ENCODE measurements at regions not wholly inside any gene's neighbourhood (a gene's known extent, or its start where the extent isn't known, plus 50 kb on each side); places are given as distances from the start of the nearest gene placed in this dataset.

DNA sequence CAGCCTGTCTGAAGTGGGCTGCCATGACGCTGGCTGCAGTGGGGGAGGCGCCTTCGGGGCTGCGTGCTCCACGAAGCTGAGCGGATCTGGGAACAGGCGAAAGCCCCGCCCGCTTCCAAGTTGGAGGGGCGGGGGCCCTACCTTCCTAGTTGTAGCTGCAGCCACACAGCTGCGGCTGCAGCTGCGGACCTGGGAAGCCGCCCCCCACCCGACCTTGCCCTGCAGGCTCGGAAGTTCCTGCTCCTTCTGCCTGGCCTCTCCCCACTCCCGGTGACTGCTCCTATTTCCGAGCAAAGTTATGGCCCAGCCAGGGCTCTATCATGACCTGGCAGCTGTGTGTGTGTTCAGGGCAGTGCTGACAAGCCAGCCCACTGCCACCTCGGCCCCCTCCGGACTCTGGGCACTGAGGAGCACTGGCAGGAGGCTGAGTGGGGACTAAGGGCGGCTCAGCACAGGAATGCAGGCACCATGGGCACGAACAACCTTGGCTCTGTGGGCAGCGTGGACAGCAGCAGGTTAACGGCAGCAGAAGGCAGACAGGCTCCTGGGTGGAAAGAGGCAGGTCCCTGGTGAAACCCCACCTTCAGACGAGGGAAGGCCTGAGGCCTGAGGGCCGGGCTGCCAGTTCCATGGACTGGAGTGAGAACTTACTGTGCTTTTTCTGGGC, 352.4 kb upstream of the TMCO5A start:
- ATAC-seq (ENCODE audit: low read depth in 2 of 2), result no peak
- Mint-ChIP-seq H3K9me3 (peaks cover under 1 to 10% (median 4%) of the 10 kb centered on the region in 7 donors), H3K4me3 (no peak overlapping the region)

DNA sequence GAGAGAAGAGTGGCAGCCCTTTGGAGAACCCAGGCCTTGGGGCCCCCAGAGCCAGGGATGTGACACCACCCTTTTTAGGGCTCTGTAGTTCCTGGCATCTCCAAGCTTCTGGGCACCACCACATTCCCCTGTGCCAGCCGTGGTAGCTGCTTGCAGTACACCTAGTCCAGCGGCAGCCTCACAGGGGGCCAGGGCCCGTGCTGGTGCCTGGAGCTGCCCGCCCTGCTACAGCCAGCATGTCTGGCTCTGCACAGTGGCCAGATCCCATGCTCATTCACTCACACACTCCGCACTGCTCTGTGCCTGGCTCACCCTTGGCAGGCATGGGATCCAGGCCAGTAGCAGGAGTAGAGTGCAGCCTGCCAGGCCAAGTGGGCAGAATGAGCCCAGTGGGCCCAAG, 351.6 kb upstream of the TMCO5A start:
- no peak overlapping the region for H3K4me3 Mint-ChIP-seq
- DNase-seq, result no peak
- H3K27ac Mint-ChIP-seq, result no peak overlapping the region
- no peaks in the 10 kb centered on the region for H3K36me3 Mint-ChIP-seq
- H3K27me3 Mint-ChIP-seq, result no peaks in the 10 kb centered on the region
- H3K4me1 Mint-ChIP-seq, result no peaks in the 10 kb centered on the region
- H3K9me3 Mint-ChIP-seq, result peaks cover 2 to 10% (median 5%) of the 10 kb centered on the region in 7 donors
- ATAC-seq (ENCODE audit: low read depth in 2 of 2), result no peak

More for the DNA sequence above, 352.4 kb upstream of the TMCO5A start:
- H3K36me3 Mint-ChIP-seq, result no peaks in the 10 kb centered on the region
- no peak for DNase-seq
- no peaks in the 10 kb centered on the region for H3K27me3 Mint-ChIP-seq
- H3K4me1 Mint-ChIP-seq, result no peaks in the 10 kb centered on the region
- no peak overlapping the region for H3K27ac Mint-ChIP-seq

- peaks cover 4 to 11% (median 8%) of the 10 kb centered on the region in 7 donors for H3K9me3 Mint-ChIP-seq
- H3K27me3 Mint-ChIP-seq, result no peaks in the 10 kb centered on the region
- H3K4me3 Mint-ChIP-seq, result no peak overlapping the region
- no peaks in the 10 kb centered on the region for H3K36me3 Mint-ChIP-seq
- DNase-seq (no peak), ATAC-seq (ENCODE audit: low read depth in 2 of 2) (no peak)
- no peak overlapping the region for H3K27ac Mint-ChIP-seq
- H3K4me1 Mint-ChIP-seq, result no peaks in the 10 kb centered on the region
Measured at GRCh38 chr15:37586011-37586583, 348.3 kb upstream of the TMCO5A start.

GRCh38 chr15:37586976-37587375, 347.5 kb upstream of the TMCO5A start:
- no peaks in the 10 kb centered on the region for H3K4me1 Mint-ChIP-seq
- no peak overlapping the region for H3K27ac Mint-ChIP-seq

DNA sequence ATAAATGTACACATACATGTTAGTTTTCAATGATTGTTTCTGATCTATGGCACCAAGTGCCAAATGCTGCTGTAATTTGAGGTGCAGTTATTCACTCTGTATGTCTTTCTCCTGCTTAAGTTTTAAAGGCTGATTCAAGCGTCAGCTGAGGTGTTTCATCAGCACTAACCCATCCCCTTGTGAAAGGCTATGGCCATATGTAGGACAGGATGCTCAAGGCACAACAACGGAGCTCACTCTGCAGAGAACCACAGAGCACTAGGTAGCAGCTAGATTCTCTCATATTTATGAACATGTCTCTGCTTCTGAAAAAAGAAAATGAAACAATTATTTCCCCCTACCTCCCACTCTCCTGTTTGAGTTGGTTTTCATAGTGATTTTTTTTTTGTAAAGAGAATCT, 340.0 kb upstream of the TMCO5A start:
- H3K27me3 Mint-ChIP-seq, result no peaks in the 10 kb centered on the region
- no peak for ATAC-seq (ENCODE audit: low read depth in 2 of 2)

More at GRCh38 chr15:37586976-37587375, 347.5 kb upstream of the TMCO5A start:
- H3K4me3 Mint-ChIP-seq, result no peak overlapping the region
- H3K9me3 Mint-ChIP-seq, result peaks cover 3 to 11% (median 5%) of the 10 kb centered on the region in 7 donors
- H3K27me3 Mint-ChIP-seq, result no peaks in the 10 kb centered on the region
- ATAC-seq (ENCODE audit: low read depth in 2 of 2) (no peak), DNase-seq (no peak)
- no peaks in the 10 kb centered on the region for H3K36me3 Mint-ChIP-seq

GRCh38 chr15:37595426-37595970, 338.9 kb upstream of the TMCO5A start:
- DNase-seq (no peak), ATAC-seq (ENCODE audit: low read depth in 2 of 2) (no peak)
- no peaks in the 10 kb centered on the region for H3K36me3 Mint-ChIP-seq
- H3K9me3 Mint-ChIP-seq, result peaks cover 0 to 2% (median 0%) of the 10 kb centered on the region in 7 donors
- H3K4me1 Mint-ChIP-seq, result no peaks in the 10 kb centered on the region
- H3K27ac Mint-ChIP-seq, result no peak overlapping the region
- no peak overlapping the region for H3K4me3 Mint-ChIP-seq
- H3K27me3 Mint-ChIP-seq, result no peaks in the 10 kb centered on the region

More for the DNA sequence above, 340.0 kb upstream of the TMCO5A start:
- no peaks in the 10 kb centered on the region for H3K4me1 Mint-ChIP-seq
- H3K9me3 Mint-ChIP-seq, result peaks cover 0 to 2% (median 0%) of the 10 kb centered on the region in 7 donors
- no peak overlapping the region for H3K27ac Mint-ChIP-seq
- H3K4me3 Mint-ChIP-seq, result no peak overlapping the region
- no peak for DNase-seq
- H3K36me3 Mint-ChIP-seq, result no peaks in the 10 kb centered on the region

DNA sequence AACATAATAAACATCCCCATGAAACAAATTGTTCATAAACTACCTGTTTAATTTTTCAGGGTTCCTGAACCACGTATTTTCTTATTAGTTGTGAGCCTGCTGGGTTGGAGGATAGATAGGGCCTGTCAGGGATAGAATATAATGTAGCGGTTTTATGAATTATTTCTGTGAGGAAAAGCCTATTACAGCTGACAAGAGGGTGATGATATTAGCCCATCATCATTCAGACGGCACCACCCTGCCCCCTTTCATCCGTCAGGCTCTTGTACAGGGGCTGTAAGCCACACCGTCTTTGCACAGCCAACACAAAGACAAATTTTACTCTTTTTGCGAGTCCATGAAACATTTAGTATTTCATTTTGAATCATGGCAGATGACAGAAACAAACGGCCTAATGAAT, 335.3 kb upstream of the TMCO5A start:
- Mint-ChIP-seq H3K9me3 (peaks cover 0 to 10% (median 0%) of the 10 kb centered on the region in 7 donors), H3K36me3 (no peaks in the 10 kb centered on the region), H3K4me1 (no peaks in the 10 kb centered on the region), H3K27me3 (peaks cover 0 to 3% (median 0%) of the 10 kb centered on the region in 3 donors), H3K4me3 (no peak overlapping the region), H3K27ac (no peak overlapping the region)
- DNase-seq (no peak), ATAC-seq (ENCODE audit: low read depth in 2 of 2) (no peak)

GRCh38 chr15:37616215-37616614, 318.2 kb upstream of the TMCO5A start:
- no peaks in the 10 kb centered on the region for H3K27me3 Mint-ChIP-seq
- no peak overlapping the region for H3K4me3 Mint-ChIP-seq
- no peak for ATAC-seq (ENCODE audit: low read depth in 2 of 2)
- no peaks in the 10 kb centered on the region for H3K4me1 Mint-ChIP-seq
- peaks cover 5 to 20% (median 6%) of the 10 kb centered on the region in 7 donors for H3K9me3 Mint-ChIP-seq
- no peak for DNase-seq
- H3K27ac Mint-ChIP-seq, result no peak overlapping the region
- H3K36me3 Mint-ChIP-seq, result peaks cover 0 to 6% of the 10 kb centered on the region in 2 donors

- DNase-seq (no peak), ATAC-seq (ENCODE audit: low read depth in 2 of 2) (no peak)
- Mint-ChIP-seq H3K27me3 (no peaks in the 10 kb centered on the region), H3K36me3 (peaks cover 0 to 6% of the 10 kb centered on the region in 2 donors), H3K9me3 (peaks cover 5 to 20% (median 7%) of the 10 kb centered on the region in 7 donors), H3K4me3 (no peak overlapping the region), H3K27ac (no peak overlapping the region), H3K4me1 (no peaks in the 10 kb centered on the region)
Measured at GRCh38 chr15:37618353-37618752, 316.1 kb upstream of the TMCO5A start.

GRCh38 chr15:37619358-37620042, 314.9 kb upstream of the TMCO5A start:
- H3K4me3 Mint-ChIP-seq, result no peak overlapping the region
- H3K27ac Mint-ChIP-seq, result no peak overlapping the region
- peaks cover 0 to 6% of the 10 kb centered on the region in 2 donors for H3K36me3 Mint-ChIP-seq
- H3K27me3 Mint-ChIP-seq, result no peaks in the 10 kb centered on the region
- no peak for ATAC-seq (ENCODE audit: low read depth in 2 of 2)
- DNase-seq, result no peak
- H3K4me1 Mint-ChIP-seq, result no peaks in the 10 kb centered on the region
- H3K9me3 Mint-ChIP-seq, result peaks cover 5 to 26% (median 7%) of the 10 kb centered on the region in 7 donors

GRCh38 chr15:37625576-37625975, 308.9 kb upstream of the TMCO5A start:
- peaks cover 0 to 6% (median 3%) of the 10 kb centered on the region in 7 donors for H3K9me3 Mint-ChIP-seq
- no peaks in the 10 kb centered on the region for H3K36me3 Mint-ChIP-seq
- DNase-seq (no peak), ATAC-seq (ENCODE audit: low read depth in 2 of 2) (no peak)
- H3K4me1 Mint-ChIP-seq, result no peaks in the 10 kb centered on the region
- no peaks in the 10 kb centered on the region for H3K27me3 Mint-ChIP-seq
- no peak overlapping the region for H3K27ac Mint-ChIP-seq
- no peak overlapping the region for H3K4me3 Mint-ChIP-seq

DNA sequence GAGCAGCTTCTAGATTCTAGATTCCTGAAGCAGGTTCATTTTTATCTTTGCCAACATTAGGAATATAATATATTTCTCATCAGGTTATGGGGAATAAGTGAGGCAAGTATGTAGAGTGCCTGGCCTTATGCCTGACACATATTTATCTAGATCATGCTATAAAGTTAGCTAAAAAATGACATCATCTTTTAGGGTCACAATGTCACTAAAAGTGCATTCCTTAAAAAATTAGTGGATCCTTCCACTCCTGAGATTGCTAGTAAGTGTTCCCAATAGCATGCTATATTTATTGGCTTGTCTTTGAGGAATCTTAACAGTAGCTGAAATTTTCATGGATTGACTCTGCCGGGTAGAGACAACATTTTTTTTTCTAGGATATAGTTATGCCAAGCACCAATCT, 305.9 kb upstream of the TMCO5A start:
- no peak for DNase-seq
- Mint-ChIP-seq H3K36me3 (no peaks in the 10 kb centered on the region), H3K27me3 (no peaks in the 10 kb centered on the region), H3K4me1 (no peaks in the 10 kb centered on the region), H3K27ac (no peak overlapping the region), H3K9me3 (peaks cover 0 to 6% (median 2%) of the 10 kb centered on the region in 7 donors), H3K4me3 (no peak overlapping the region)
- ATAC-seq (ENCODE audit: low read depth in 2 of 2), result no peak

GRCh38 chr15:37636736-37637135, 297.7 kb upstream of the TMCO5A start:
- Mint-ChIP-seq H3K4me3 (no peak overlapping the region), H3K36me3 (no peaks in the 10 kb centered on the region), H3K4me1 (no peaks in the 10 kb centered on the region), H3K27ac (no peak overlapping the region), H3K9me3 (peaks cover 0 to 3% (median 0%) of the 10 kb centered on the region in 7 donors), H3K27me3 (no peaks in the 10 kb centered on the region)
- DNase-seq, result no peak
- no peak for ATAC-seq (ENCODE audit: low read depth in 2 of 2)

DNA sequence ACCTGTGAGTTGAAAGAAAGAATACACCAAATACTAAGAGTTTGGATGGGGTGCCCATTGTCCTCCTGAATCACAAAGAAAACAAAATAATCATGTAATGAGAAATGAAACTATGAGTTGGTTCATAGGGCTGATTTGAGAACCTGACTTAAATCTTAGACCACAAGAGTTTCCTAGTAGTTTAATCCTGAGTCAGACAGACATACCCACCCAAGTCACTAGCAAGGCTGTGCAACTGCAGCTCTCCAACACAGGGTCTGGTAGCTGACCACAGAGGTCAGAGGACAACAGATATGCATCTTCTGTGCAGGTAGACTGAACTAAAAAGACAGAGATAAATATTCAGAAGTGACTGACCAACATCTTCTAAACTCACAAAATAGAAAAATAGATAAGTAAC, 296.3 kb upstream of the TMCO5A start:
- H3K4me3 Mint-ChIP-seq, result no peak overlapping the region
- H3K36me3 Mint-ChIP-seq, result no peaks in the 10 kb centered on the region
- peaks cover 0 to 3% (median 0%) of the 10 kb centered on the region in 7 donors for H3K9me3 Mint-ChIP-seq
- ATAC-seq (ENCODE audit: low read depth in 2 of 2) (no peak), DNase-seq (no peak)
- H3K27me3 Mint-ChIP-seq, result no peaks in the 10 kb centered on the region
- no peaks in the 10 kb centered on the region for H3K4me1 Mint-ChIP-seq
- H3K27ac Mint-ChIP-seq, result no peak overlapping the region

Data from naive B cell (primary cell).